Medulla oblongata (tissue), 1 donor: ENCODE measurements at regions not wholly inside any gene's neighbourhood (a gene's known extent, or its start where the extent isn't known, plus 50 kb on each side); places are given as distances from the start of the nearest gene placed in this dataset.
A peak's percentile ranks its signal among the peaks of the same experiment; 100 is the strongest.

Experiments
- DNase-seq: peaks from one replicate; pipeline ENCODE4 v3.0.0-alpha.2; 2015; ENCODE audit errors: extremely low spot score

- DNase-seq, result no peak
These were observed 114.1 kb downstream of the SLC16A9 start for GRCh38 chr10:59595593-59595992.

GRCh38 chr10:59593768-59594167, 115.9 kb downstream of the SLC16A9 start:
- DNase-seq, result no peak

- DNase-seq, result no peak
These were observed 119.9 kb downstream of the SLC16A9 start for GRCh38 chr10:59589796-59590195.

- no peak for DNase-seq
These were observed 120.9 kb downstream of the SLC16A9 start for GRCh38 chr10:59588791-59589190.

- DNase-seq, result no peak
These were observed 121.9 kb downstream of the SLC16A9 start for GRCh38 chr10:59587756-59588140.

- DNase-seq, result no peak
These were observed 122.4 kb downstream of the SLC16A9 start for GRCh38 chr10:59587083-59587755.

- peak; percentile 50 for DNase-seq
These were observed 123.2 kb downstream of the SLC16A9 start for GRCh38 chr10:59586407-59586891.

- peak; percentile 76 for DNase-seq
These were observed 124.5 kb downstream of the SLC16A9 start for GRCh38 chr10:59585046-59585700.

- DNase-seq, result no peak
These were observed 126.9 kb downstream of the SLC16A9 start for GRCh38 chr10:59582780-59583179.

- peak; percentile 44 for DNase-seq
These were observed 127.6 kb downstream of the SLC16A9 start for GRCh38 chr10:59582058-59582457.

- DNase-seq, result peak; percentile 67
These were observed 129.4 kb downstream of the SLC16A9 start for GRCh38 chr10:59580026-59580863.

GRCh38 chr10:59578741-59579140, 130.9 kb downstream of the SLC16A9 start:
- DNase-seq, result no peak

- no peak for DNase-seq
These were observed 131.7 kb downstream of the SLC16A9 start for GRCh38 chr10:59577984-59578383.

- no peak for DNase-seq
These were observed 134.4 kb downstream of the SLC16A9 start for GRCh38 chr10:59575269-59575668.

- no peak for DNase-seq
These were observed 146.1 kb downstream of the SLC16A9 start for GRCh38 chr10:59563531-59563930.

GRCh38 chr10:59562126-59562525, 147.5 kb downstream of the SLC16A9 start:
- no peak for DNase-seq

GRCh38 chr10:59561477-59562121, 148.1 kb downstream of the SLC16A9 start:
- DNase-seq, result no peak

- DNase-seq, result no peak
These were observed 148.7 kb downstream of the SLC16A9 start for GRCh38 chr10:59560990-59561389.

GRCh38 chr10:59560161-59560560, 149.5 kb downstream of the SLC16A9 start:
- DNase-seq, result no peak

- no peak for DNase-seq
These were observed 151.6 kb downstream of the SLC16A9 start for GRCh38 chr10:59558066-59558465.

- DNase-seq, result no peak
These were observed 152.0 kb downstream of the SLC16A9 start for GRCh38 chr10:59557642-59558041.

- DNase-seq, result no peak
These were observed 152.6 kb downstream of the SLC16A9 start for GRCh38 chr10:59557052-59557451.
